ENCODE measurements at regions not wholly inside any gene's neighbourhood (a gene's known extent, or its start where the extent isn't known, plus 50 kb on each side); places are given as distances from the start of the nearest gene placed in this dataset.
"Not testable (repeated sequence)": the region's sequence is repeated elsewhere in the genome, so short reads cannot be mapped to it uniquely, and the experiment has no call there.

- no peak for DNase-seq (ENCODE audit: low read depth)
These were observed 123.3 kb upstream of the FAM204A start for GRCh38 chr10:118465300-118465874.

GRCh38 chr10:118463740-118464139 is 121.6 kb upstream of the FAM204A start:
- DNase-seq (ENCODE audit: low read depth), result no peak

GRCh38 chr10:118462401-118462800 is 120.3 kb upstream of the FAM204A start:
- DNase-seq (ENCODE audit: low read depth), result no peak

- peak; percentile 35 for DNase-seq (ENCODE audit: low read depth)
These were observed 117.6 kb upstream of the FAM204A start for GRCh38 chr10:118459642-118460193.

- DNase-seq (ENCODE audit: low read depth), result no peak
These were observed 117.0 kb upstream of the FAM204A start for GRCh38 chr10:118458957-118459641.

GRCh38 chr10:118457824-118458428 is 115.8 kb upstream of the FAM204A start:
- no peak for DNase-seq (ENCODE audit: low read depth)

- no peak for DNase-seq (ENCODE audit: low read depth)
These were observed 113.1 kb upstream of the FAM204A start for GRCh38 chr10:118455181-118455695.

- no peak for DNase-seq (ENCODE audit: low read depth)
These were observed 112.1 kb upstream of the FAM204A start for GRCh38 chr10:118454211-118454610.

GRCh38 chr10:118452098-118452497 is 110.0 kb upstream of the FAM204A start:
- DNase-seq (ENCODE audit: low read depth), result no peak

GRCh38 chr10:118449521-118449920 is 107.4 kb upstream of the FAM204A start:
- DNase-seq (ENCODE audit: low read depth), result no peak

- DNase-seq (ENCODE audit: low read depth), result no peak
These were observed 106.6 kb upstream of the FAM204A start for GRCh38 chr10:118448744-118449143.

GRCh38 chr10:118447478-118448270 is 105.5 kb upstream of the FAM204A start:
- DNase-seq (ENCODE audit: low read depth), result no peak

GRCh38 chr10:118445535-118445934 is 103.4 kb upstream of the FAM204A start:
- no peak for DNase-seq (ENCODE audit: low read depth)

- DNase-seq (ENCODE audit: low read depth), result no peak
These were observed 101.9 kb upstream of the FAM204A start for GRCh38 chr10:118444069-118444468.

GRCh38 chr10:118442032-118442431 is 99.9 kb upstream of the FAM204A start:
- no peak for DNase-seq (ENCODE audit: low read depth)

GRCh38 chr10:118439824-118440223 is 97.7 kb upstream of the FAM204A start:
- no peak for DNase-seq (ENCODE audit: low read depth)

- no peak for DNase-seq (ENCODE audit: low read depth)
These were observed 94.6 kb upstream of the FAM204A start for GRCh38 chr10:118436742-118437141.

GRCh38 chr10:118430190-118430589 is 88.1 kb upstream of the FAM204A start:
- DNase-seq (ENCODE audit: low read depth), result no peak

- peak; percentile 26 for DNase-seq (ENCODE audit: low read depth)
These were observed 81.8 kb upstream of the FAM204A start for GRCh38 chr10:118423800-118424442.

GRCh38 chr10:118422241-118422640 is 80.1 kb upstream of the FAM204A start:
- DNase-seq (ENCODE audit: low read depth), result no peak

GRCh38 chr10:118420049-118420448 is 77.9 kb upstream of the FAM204A start:
- not testable (repeated sequence) for DNase-seq (ENCODE audit: low read depth)

- no peak for DNase-seq (ENCODE audit: low read depth)
These were observed 70.8 kb upstream of the FAM204A start for GRCh38 chr10:118412932-118413331.
